SK-N-SH treated with all-trans-retinoic acid at 6 μM for 48 hours (cell line): ENCODE measurements at regions not wholly inside any gene's neighbourhood (a gene's known extent, or its start where the extent isn't known, plus 50 kb on each side); places are given as distances from the start of the nearest gene placed in this dataset.

Source experiments
- GLIS3 ChIP-seq: fragments of 250-450 bp; sonication (Bioruptor Pico); IDR thresholded peaks from 2 replicates; pipeline ENCODE4 v1.5.0; 2020; ENCODE audit warnings: mild to moderate bottlenecking, moderate library complexity
- RARB ChIP-seq: fragments of 250-450 bp; sonication (Bioruptor Pico); IDR thresholded peaks from 2 replicates; pipeline ENCODE4 v1.8.0; 2021; ENCODE audit warnings: mild to moderate bottlenecking, moderate library complexity
- ZFP3 ChIP-seq: fragments of 250-450 bp; sonication (Bioruptor Pico); IDR thresholded peaks from 2 replicates; pipeline ENCODE4 v1.5.0; 2020; ENCODE audit warnings: mild to moderate bottlenecking, moderate library complexity
- TF ChIP-seq, protein P1 (sequence below): fragments of 250-450 bp; sonication (Bioruptor Pico); IDR thresholded peaks from 2 replicates; pipeline ENCODE4 v1.5.1; 2021; ENCODE audit warnings: mild to moderate bottlenecking, moderate library complexity
- TF ChIP-seq, protein P2 (sequence below): fragments of 250-450 bp; sonication (Bioruptor Pico); IDR thresholded peaks from 2 replicates; pipeline ENCODE4 v1.5.1; 2020; ENCODE audit warnings: low read depth, mild to moderate bottlenecking, moderate library complexity

- no peak for TF ChIP-seq GLIS3 (CRISPR knock-in tag)
- no peak for TF ChIP-seq ZFP3
- TF ChIP-seq, protein P1, sequence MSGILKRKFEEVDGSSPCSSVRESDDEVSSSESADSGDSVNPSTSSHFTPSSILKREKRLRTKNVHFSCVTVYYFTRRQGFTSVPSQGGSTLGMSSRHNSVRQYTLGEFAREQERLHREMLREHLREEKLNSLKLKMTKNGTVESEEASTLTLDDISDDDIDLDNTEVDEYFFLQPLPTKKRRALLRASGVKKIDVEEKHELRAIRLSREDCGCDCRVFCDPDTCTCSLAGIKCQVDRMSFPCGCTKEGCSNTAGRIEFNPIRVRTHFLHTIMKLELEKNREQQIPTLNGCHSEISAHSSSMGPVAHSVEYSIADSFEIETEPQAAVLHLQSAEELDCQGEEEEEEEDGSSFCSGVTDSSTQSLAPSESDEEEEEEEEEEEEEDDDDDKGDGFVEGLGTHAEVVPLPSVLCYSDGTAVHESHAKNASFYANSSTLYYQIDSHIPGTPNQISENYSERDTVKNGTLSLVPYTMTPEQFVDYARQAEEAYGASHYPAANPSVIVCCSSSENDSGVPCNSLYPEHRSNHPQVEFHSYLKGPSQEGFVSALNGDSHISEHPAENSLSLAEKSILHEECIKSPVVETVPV (CRISPR knock-in tag), result no peak
- TF ChIP-seq, protein P2, sequence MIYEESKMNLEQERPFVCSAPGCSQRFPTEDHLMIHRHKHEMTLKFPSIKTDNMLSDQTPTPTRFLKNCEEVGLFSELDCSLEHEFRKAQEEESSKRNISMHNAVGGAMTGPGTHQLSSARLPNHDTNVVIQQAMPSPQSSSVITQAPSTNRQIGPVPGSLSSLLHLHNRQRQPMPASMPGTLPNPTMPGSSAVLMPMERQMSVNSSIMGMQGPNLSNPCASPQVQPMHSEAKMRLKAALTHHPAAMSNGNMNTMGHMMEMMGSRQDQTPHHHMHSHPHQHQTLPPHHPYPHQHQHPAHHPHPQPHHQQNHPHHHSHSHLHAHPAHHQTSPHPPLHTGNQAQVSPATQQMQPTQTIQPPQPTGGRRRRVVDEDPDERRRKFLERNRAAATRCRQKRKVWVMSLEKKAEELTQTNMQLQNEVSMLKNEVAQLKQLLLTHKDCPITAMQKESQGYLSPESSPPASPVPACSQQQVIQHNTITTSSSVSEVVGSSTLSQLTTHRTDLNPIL (CRISPR knock-in tag), result no peak
- no peak for TF ChIP-seq RARB
Measured at GRCh38 chr12:116506697-116507064, 52.5 kb upstream of the MAP1LC3B2 start.
